ENCODE measurements at regions not wholly inside any gene's neighbourhood (a gene's known extent, or its start where the extent isn't known, plus 50 kb on each side); places are given as distances from the start of the nearest gene placed in this dataset.

DNA sequence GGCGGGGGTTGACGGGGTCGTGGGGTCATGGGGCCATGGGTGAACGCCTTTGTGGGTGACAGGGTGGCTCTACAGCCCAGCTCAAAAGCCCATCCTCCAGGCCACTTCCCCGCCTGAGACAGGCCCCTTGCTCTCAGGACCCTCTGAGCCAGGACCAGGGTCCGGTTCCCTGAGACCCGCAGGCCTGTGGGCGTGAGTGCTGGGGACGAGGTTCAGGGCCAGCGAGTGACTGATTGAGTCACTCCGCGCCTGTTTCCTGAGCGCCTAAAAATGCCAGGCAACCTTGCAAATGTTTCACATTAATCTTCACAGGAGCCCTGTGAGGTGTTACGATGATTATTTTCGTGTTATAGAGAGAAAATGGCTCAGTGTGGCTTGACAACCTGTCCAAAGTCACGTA lies 97.8 kb downstream of the ZNF674 start:
- Mint-ChIP-seq H3K27ac (peak overlapping the region; percentile 97), H3K27me3 (no peaks in the 10 kb centered on the region), H3K9me3 (no peaks in the 10 kb centered on the region)

GRCh38 chrX:46446727-46447378 lies 98.4 kb downstream of the ZNF674 start:
- peak overlapping the region; percentile 89 to 95 for H3K4me3 Mint-ChIP-seq
- H3K27me3 Mint-ChIP-seq: no peaks in the 10 kb centered on the region
- no peaks in the 10 kb centered on the region for H3K4me1 Mint-ChIP-seq
- ATAC-seq (replicated peaks) (peak; percentile 96 to 98), DNase-seq (peak; percentile 85)
- H3K36me3 Mint-ChIP-seq: peaks cover under 1 to 9% of the 10 kb centered on the region in 2 donors
- peak overlapping the region; percentile 97 for H3K27ac Mint-ChIP-seq
- H3K9me3 Mint-ChIP-seq: no peaks in the 10 kb centered on the region

More for the DNA sequence above, 97.8 kb downstream of the ZNF674 start:
- peaks cover 2 to 4% of the 10 kb centered on the region in 2 donors for H3K4me1 Mint-ChIP-seq
- H3K36me3 Mint-ChIP-seq: peaks cover 6 to 14% of the 10 kb centered on the region in 2 donors
- H3K4me3 Mint-ChIP-seq: peak overlapping the region; percentile 89 to 95
- ATAC-seq (replicated peaks) (peak in 1 of 2 donors; percentile 53), DNase-seq (no peak)

DNA sequence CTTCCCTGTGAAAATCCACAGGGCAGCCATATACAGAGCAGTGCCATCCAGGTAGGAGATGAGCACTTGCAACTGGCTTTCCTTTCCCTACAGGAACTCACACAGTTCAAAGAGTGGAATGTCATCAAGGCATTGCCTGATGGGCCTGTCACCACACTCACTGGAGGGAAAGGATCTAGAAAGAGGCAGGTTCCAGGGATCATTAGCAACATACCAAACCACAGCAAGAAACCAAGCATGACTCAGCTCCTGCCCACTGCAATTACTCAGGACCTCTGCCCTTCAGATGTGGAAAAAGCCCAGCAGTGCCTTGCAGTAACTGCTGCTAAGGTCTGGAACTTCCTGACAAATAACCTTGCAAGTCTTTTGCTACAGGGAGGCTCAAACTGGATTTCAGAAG lies 101.2 kb downstream of the ZNF674 start:
- Mint-ChIP-seq H3K36me3 (no peaks in the 10 kb centered on the region), H3K9me3 (no peaks in the 10 kb centered on the region), H3K4me3 (no peak overlapping the region), H3K4me1 (no peaks in the 10 kb centered on the region), H3K27ac (no peak overlapping the region), H3K27me3 (peaks cover 0 to 4% of the 10 kb centered on the region in 2 donors)
- DNase-seq (no peak), ATAC-seq (replicated peaks) (no peak)

GRCh38 chrX:46436744-46437143 lies 108.5 kb downstream of the ZNF674 start:
- Mint-ChIP-seq H3K36me3 (no peaks in the 10 kb centered on the region), H3K27ac (no peak overlapping the region), H3K27me3 (peaks cover 0 to 8% of the 10 kb centered on the region in 2 donors), H3K4me3 (no peak overlapping the region), H3K9me3 (no peaks in the 10 kb centered on the region), H3K4me1 (no peaks in the 10 kb centered on the region)
- DNase-seq (no peak), ATAC-seq (replicated peaks) (no peak)

DNA sequence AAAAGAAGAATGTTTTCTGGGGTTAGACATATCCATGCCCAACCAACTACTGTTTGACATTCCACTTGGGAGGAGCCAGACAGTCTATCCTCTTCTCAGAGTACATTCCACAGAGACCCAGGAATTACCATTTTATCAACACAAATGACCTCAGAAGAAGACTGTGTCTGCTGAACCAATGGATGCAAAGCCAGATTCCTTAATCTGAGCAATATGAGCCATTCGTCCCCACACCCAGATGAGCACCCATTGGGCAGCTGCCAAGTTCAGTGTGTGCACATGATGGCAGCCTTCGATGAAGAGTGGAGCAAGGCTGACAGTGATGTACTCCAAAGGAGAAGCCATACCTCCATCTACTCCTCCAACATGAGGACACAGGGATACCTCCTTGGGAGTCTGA lies 111.3 kb downstream of the ZNF674 start:
- Mint-ChIP-seq H3K4me1 (no peaks in the 10 kb centered on the region), H3K4me3 (no peak overlapping the region), H3K27ac (no peak overlapping the region), H3K36me3 (no peaks in the 10 kb centered on the region), H3K27me3 (peaks cover 0 to 8% of the 10 kb centered on the region in 2 donors), H3K9me3 (no peaks in the 10 kb centered on the region)
- ATAC-seq (replicated peaks) (no peak), DNase-seq (no peak)

- Mint-ChIP-seq H3K9me3 (no peaks in the 10 kb centered on the region), H3K27ac (no peak overlapping the region), H3K4me3 (no peak overlapping the region), H3K27me3 (no peaks in the 10 kb centered on the region), H3K36me3 (no peaks in the 10 kb centered on the region), H3K4me1 (no peaks in the 10 kb centered on the region)
- ATAC-seq (replicated peaks) (peak in 1 of 2 donors; percentile 52), DNase-seq (peak; percentile 23)
These were observed 136.4 kb downstream of the ZNF674 start for GRCh38 chrX:46408553-46409407.

DNA sequence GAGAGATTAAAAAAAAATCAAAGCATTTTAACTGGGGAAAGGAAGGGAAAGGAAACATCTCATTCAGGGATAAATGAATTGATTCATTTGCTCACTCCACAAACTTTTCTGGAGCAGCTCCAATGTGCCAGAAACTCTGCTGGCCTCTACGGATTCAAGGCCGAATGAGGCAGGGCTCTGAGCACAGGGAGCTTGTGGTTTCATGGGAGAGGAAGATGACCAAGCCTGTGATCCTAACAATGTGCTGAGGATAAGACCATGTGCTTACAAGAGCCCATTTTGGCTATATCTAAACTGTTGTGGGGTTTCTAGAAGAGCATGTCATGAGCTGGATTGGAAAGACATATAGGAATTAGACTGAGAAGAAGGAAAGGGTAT lies 137.5 kb downstream of the ZNF674 start:
- Mint-ChIP-seq H3K27me3 (no peaks in the 10 kb centered on the region), H3K36me3 (no peaks in the 10 kb centered on the region)
- no peak for ATAC-seq (replicated peaks)

GRCh38 chrX:46407036-46407752 lies 138.0 kb downstream of the ZNF674 start:
- Mint-ChIP-seq H3K4me1 (no peaks in the 10 kb centered on the region), H3K27me3 (peaks cover 0 to under 1% of the 10 kb centered on the region in 2 donors), H3K4me3 (no peak overlapping the region), H3K27ac (no peak overlapping the region), H3K9me3 (no peaks in the 10 kb centered on the region), H3K36me3 (no peaks in the 10 kb centered on the region)
- DNase-seq: no peak
- no peak for ATAC-seq (replicated peaks)

More for the DNA sequence above, 137.5 kb downstream of the ZNF674 start:
- DNase-seq: no peak
- Mint-ChIP-seq H3K9me3 (no peaks in the 10 kb centered on the region), H3K4me3 (no peak overlapping the region), H3K4me1 (no peaks in the 10 kb centered on the region), H3K27ac (no peak overlapping the region)

DNA sequence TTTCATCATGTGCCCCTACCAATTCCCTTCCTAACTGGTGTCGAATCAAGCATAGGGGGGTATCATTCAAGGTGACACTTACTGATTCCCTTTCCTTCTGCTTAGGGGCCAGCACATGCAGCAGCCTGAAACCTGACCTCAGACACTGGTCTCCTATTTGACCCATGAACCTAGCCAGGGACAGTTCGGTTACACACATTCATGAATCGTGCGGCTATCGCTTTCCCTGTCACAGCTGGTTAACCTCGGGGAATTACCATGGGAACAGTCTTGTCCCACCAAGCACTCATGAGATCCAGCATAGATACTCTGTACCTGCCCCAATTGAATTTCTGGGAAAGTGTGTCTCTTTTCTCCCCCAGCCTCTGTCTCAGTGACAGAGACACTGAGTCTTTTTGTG lies 140.4 kb downstream of the ZNF674 start:
- H3K27ac Mint-ChIP-seq: no peak overlapping the region
- H3K27me3 Mint-ChIP-seq: peaks cover 0 to 3% of the 10 kb centered on the region in 2 donors
- H3K4me3 Mint-ChIP-seq: no peak overlapping the region
- ATAC-seq (replicated peaks) (no peak), DNase-seq (no peak)
- H3K36me3 Mint-ChIP-seq: no peaks in the 10 kb centered on the region
- H3K9me3 Mint-ChIP-seq: no peaks in the 10 kb centered on the region
- no peaks in the 10 kb centered on the region for H3K4me1 Mint-ChIP-seq

DNA sequence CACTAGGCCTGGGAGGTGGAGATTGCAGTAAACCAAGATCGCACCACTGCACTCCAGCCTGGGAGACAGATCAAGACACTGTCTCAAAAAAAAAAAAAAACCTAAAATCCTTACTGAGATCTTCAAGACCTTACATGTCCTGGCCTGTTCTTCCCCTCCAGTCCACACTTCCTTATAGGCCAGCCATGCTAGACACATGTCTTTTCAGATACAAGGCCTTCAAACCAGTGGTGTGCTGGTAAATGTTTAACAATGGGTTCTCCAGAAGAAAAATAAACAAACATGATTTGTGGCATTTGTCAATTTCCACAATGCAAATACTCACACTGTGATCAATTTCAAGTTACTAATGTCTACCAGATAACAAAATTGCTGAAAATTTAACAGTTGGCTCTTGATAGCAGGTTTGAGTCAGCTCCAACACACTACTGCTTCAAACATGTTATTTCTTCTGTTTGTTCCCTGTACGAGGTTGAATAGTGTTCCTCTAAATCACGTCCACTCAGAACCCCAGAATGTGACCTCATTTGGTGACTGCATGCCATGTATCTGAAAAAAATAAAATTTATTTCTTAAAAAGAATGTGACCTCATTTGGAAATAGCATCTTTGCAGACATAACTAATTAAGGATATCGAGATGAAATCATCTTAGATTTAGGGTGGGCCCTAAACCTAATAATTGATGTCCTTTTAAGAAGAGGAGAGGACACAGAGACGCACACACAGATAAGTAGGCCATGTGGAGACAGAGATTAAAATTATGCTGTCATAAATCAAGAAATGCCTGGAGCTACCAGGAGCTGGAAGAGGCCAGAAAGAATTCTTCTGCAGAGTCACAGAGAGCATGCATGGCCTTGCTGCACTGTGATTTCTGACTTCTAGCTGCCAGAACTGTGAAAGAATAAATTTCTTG lies 144.4 kb downstream of the ZNF674 start:
- peaks cover 0 to 4% of the 10 kb centered on the region in 2 donors for H3K36me3 Mint-ChIP-seq
- H3K4me3 Mint-ChIP-seq: no peak overlapping the region
- no peak overlapping the region for H3K27ac Mint-ChIP-seq
- peaks cover 0 to 2% of the 10 kb centered on the region in 2 donors for H3K9me3 Mint-ChIP-seq
- H3K4me1 Mint-ChIP-seq: no peaks in the 10 kb centered on the region
- no peak for ATAC-seq (replicated peaks)
- peaks cover 0 to 3% of the 10 kb centered on the region in 2 donors for H3K27me3 Mint-ChIP-seq
- DNase-seq: no peak

- Mint-ChIP-seq H3K9me3 (peaks cover 0 to 2% of the 10 kb centered on the region in 2 donors), H3K27me3 (peaks cover 0 to 3% of the 10 kb centered on the region in 2 donors), H3K27ac (no peak overlapping the region), H3K36me3 (peaks cover 0 to 4% of the 10 kb centered on the region in 2 donors), H3K4me3 (no peak overlapping the region), H3K4me1 (no peaks in the 10 kb centered on the region)
- ATAC-seq (replicated peaks) (no peak), DNase-seq (no peak)
These were observed 146.3 kb downstream of the ZNF674 start for GRCh38 chrX:46398874-46399273.

- no peaks in the 10 kb centered on the region for H3K4me1 Mint-ChIP-seq
These were observed 147.1 kb downstream of the ZNF674 start for GRCh38 chrX:46398126-46398525.

DNA sequence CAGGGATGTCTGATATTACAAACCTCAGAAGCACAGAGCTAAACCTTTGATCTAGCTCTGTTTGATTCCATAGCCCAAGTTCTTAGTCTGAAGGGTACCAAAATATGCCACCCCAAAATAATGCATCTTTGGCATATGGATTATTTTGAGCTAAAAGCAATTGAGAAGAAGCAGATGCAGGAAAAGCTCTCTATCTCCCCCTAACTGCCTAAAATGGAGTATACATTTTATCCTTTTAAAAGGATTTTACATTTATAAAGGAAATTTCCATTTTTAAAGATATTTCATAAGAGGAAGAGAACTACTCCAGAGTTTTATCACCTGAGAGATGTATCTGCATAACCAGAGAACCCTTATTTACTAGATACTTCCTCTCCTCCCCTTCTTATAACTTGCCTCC lies 158.7 kb downstream of the ZNF674 start:
- no peak for ATAC-seq (replicated peaks)
- H3K36me3 Mint-ChIP-seq: peaks cover 0 to 4% of the 10 kb centered on the region in 2 donors
- no peak for DNase-seq
- H3K4me3 Mint-ChIP-seq: no peak overlapping the region
- H3K4me1 Mint-ChIP-seq: peaks cover 0 to under 1% of the 10 kb centered on the region in 2 donors
- peaks cover 3 to 4% of the 10 kb centered on the region in 2 donors for H3K9me3 Mint-ChIP-seq
- no peak overlapping the region for H3K27ac Mint-ChIP-seq
- H3K27me3 Mint-ChIP-seq: peaks cover 5 to 13% of the 10 kb centered on the region in 2 donors

More at GRCh38 chrX:46398126-46398525, 147.1 kb downstream of the ZNF674 start:
- H3K4me3 Mint-ChIP-seq: no peak overlapping the region
- peaks cover 0 to 3% of the 10 kb centered on the region in 2 donors for H3K27me3 Mint-ChIP-seq
- DNase-seq: no peak
- peaks cover 0 to 2% of the 10 kb centered on the region in 2 donors for H3K9me3 Mint-ChIP-seq
- no peak for ATAC-seq (replicated peaks)
- H3K27ac Mint-ChIP-seq: no peak overlapping the region
- H3K36me3 Mint-ChIP-seq: peaks cover 0 to 4% of the 10 kb centered on the region in 2 donors

All from stimulated activated naive B cell treated with anti-CD40 and anti-IgM and Interleukin-4, amounts not matched to agents 10 μg/mL and 1 μg/mL and 100 μg/mL, for 72 hours (primary cell).